ENCODE measurements at regions not wholly inside any gene's neighbourhood (a gene's known extent, or its start where the extent isn't known, plus 50 kb on each side); places are given as distances from the start of the nearest gene placed in this dataset.

GRCh38 chr16:7998789-7999453 lies 591.4 kb downstream of the TMEM114 start:
- Histone ChIP-seq H3K27ac (no peak overlapping the region), H3K9me3 (no peaks in the 10 kb centered on the region), H3K4me2 (no peak overlapping the region), H3K4me3 (no peak overlapping the region), H3K4me1 (no peaks in the 10 kb centered on the region)
- ChIA-PET POLR2A (no interaction called here), CTCF (no interaction called here)
- no peak for ATAC-seq
- WGBS (ENCODE audit: missing lambda C conversion rate), result 9% methylated on average over 11 of the region's 11 CpGs
- TF ChIP-seq BHLHE40 (IDR thresholded peaks at IDR 0.05; ENCODE audit: low read depth, low read length) (no peak), CTCF (IDR thresholded peaks at IDR 0.05) (no peak), JUN (IDR thresholded peaks at IDR 0.05) (no peak), RCOR1 (IDR thresholded peaks at IDR 0.05; ENCODE audit: low read depth, low read length) (no peak), HDAC2 (IDR thresholded peaks at IDR 0.05) (no peak), EHMT2 (IDR thresholded peaks at IDR 0.05; ENCODE audit: low read depth) (no peak), ESRRA (IDR thresholded peaks at IDR 0.05; ENCODE audit: borderline replicate concordance, low read length) (no peak), RAD21 (conservative IDR thresholded peaks at IDR 0.05 in 1 of 2, IDR thresholded peaks at IDR 0.05 in 1 of 2) (no peak), RNF2 (IDR thresholded peaks at IDR 0.05; ENCODE audit: borderline replicate concordance, low read depth) (no peak), TFCP2L1 (CRISPR knock-in tag; IDR thresholded peaks at IDR 0.05) (no peak), KDM1A (IDR thresholded peaks at IDR 0.05; ENCODE audit: low read depth) (no peak), ZFP36 (IDR thresholded peaks at IDR 0.05; ENCODE audit: borderline replicate concordance, partially characterized antibody) (no peak)
- TF ChIP-seq, protein P1, sequence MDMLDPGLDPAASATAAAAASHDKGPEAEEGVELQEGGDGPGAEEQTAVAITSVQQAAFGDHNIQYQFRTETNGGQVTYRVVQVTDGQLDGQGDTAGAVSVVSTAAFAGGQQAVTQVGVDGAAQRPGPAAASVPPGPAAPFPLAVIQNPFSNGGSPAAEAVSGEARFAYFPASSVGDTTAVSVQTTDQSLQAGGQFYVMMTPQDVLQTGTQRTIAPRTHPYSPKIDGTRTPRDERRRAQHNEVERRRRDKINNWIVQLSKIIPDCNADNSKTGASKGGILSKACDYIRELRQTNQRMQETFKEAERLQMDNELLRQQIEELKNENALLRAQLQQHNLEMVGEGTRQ (IDR thresholded peaks at IDR 0.05), result no peak
- FAIRE-seq, result no peak
- no peak for DNase-seq (ENCODE audit: low read depth in 1 of 2, low spot score in 1 of 2)

- no peaks in the 10 kb centered on the region for H3K9me3 ChIP-seq
- no peak overlapping the region for H3K27ac ChIP-seq
- ATAC-seq (no peak), FAIRE-seq (no peak), DNase-seq (ENCODE audit: low read depth in 1 of 2, low spot score in 1 of 2) (no peak)
- TF ChIP-seq CBX2 (IDR thresholded peaks at IDR 0.05; ENCODE audit: borderline replicate concordance, low read depth) (no peak), RCOR1 (IDR thresholded peaks at IDR 0.05; ENCODE audit: low read depth, low read length) (no peak), BHLHE40 (IDR thresholded peaks at IDR 0.05; ENCODE audit: low read depth, low read length) (no peak), TFCP2L1 (CRISPR knock-in tag; IDR thresholded peaks at IDR 0.05) (no peak), NFE2L2 (conservative IDR thresholded peaks at IDR 0.05; ENCODE audit: low read length) (no peak), HDAC2 (IDR thresholded peaks at IDR 0.05) (no peak), EHF (CRISPR knock-in tag; IDR thresholded peaks at IDR 0.05) (no peak), RFX5 (IDR thresholded peaks at IDR 0.05) (no peak), MYC (IDR thresholded peaks at IDR 0.05; ENCODE audit: borderline replicate concordance, low read length) (no peak)
- WGBS (ENCODE audit: missing lambda C conversion rate), result 8% methylated on average over 4 of the region's 4 CpGs
- ChIA-PET POLR2A (no interaction called here), CTCF (interaction anchor here (0.7 kb wide), 1 partner anchor 175 kb away, joined by 4 read pairs; no protein-coding TSS in a partner anchor)
- H3K4me1 ChIP-seq, result no peaks in the 10 kb centered on the region
- H3K4me3 ChIP-seq, result no peak overlapping the region
- H3K4me2 ChIP-seq, result no peak overlapping the region
These were observed 592.3 kb downstream of the TMEM114 start for GRCh38 chr16:7997966-7998365.

DNA sequence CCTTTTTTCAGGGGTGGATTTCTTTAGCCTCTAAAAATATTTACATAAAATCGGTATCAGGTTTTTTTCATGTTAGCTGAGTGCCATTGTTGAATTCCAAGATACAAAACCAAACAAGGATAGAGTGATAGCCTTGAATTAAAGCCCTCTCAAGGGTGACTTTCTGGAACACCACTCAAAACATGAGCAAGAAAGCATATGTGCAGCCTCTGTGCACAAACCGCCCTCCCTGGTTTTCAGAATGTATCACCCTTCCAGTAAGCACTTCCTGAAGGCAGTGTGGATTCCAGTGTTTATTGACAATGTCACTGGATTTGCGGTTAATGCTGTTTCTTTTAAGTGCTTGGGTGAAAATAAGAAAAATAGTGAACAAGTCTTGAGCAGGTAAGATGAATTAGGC lies 597.7 kb downstream of the TMEM114 start:
- ChIA-PET CTCF (no interaction called here), POLR2A (no interaction called here)
- no peaks in the 10 kb centered on the region for H3K4me1 ChIP-seq
- TF ChIP-seq HES2 (IDR thresholded peaks at IDR 0.05) (no peak), ESRRA (IDR thresholded peaks at IDR 0.05; ENCODE audit: borderline replicate concordance, low read length) (no peak), MAZ (IDR thresholded peaks at IDR 0.05; ENCODE audit: borderline replicate concordance, low read depth, low read length) (no peak)
- no peak for ATAC-seq
- 3% methylated on average over 3 of the region's 3 CpGs for WGBS (ENCODE audit: missing lambda C conversion rate)
- H3K4me2 ChIP-seq, result no peak overlapping the region
- no peaks in the 10 kb centered on the region for H3K9me3 ChIP-seq
- H3K27ac ChIP-seq, result no peak overlapping the region
- no peak for DNase-seq (ENCODE audit: low read depth in 1 of 2, low spot score in 1 of 2)
- no peak for FAIRE-seq
- H3K4me3 ChIP-seq, result no peak overlapping the region

Data from A549 (cell line).